HEK293T (cell line): ENCODE measurements at regions not wholly inside any gene's neighbourhood (a gene's known extent, or its start where the extent isn't known, plus 50 kb on each side); places are given as distances from the start of the nearest gene placed in this dataset.

Experiments used
- FOXM1 ChIP-seq: fragments of 450-650 bp; IDR thresholded peaks from 2 replicates; pipeline ENCODE4 v1.6.1; 2017; ENCODE audit warnings: mild to moderate bottlenecking, borderline replicate concordance
- SP1 ChIP-seq: fragments of 450-650 bp; IDR thresholded peaks from 2 replicates; pipeline ENCODE4 v1.6.1; 2017
- SUZ12 ChIP-seq: fragments of 450-650 bp; IDR thresholded peaks from 2 replicates; pipeline ENCODE4 v1.6.1; 2016; ENCODE audit warnings: mild to moderate bottlenecking
- TARDBP ChIP-seq: fragments of 450-650 bp; IDR thresholded peaks from 2 replicates; pipeline ENCODE4 v1.6.1; 2016

- no peak for TF ChIP-seq SP1
- TF ChIP-seq FOXM1 = no peak
- TF ChIP-seq TARDBP = no peak
- TF ChIP-seq SUZ12 = no peak
Measured at GRCh38 chr11:116485425-116485824, 287.4 kb downstream of the BUD13 start.
